ENCODE measurements at regions not wholly inside any gene's neighbourhood (a gene's known extent, or its start where the extent isn't known, plus 50 kb on each side); places are given as distances from the start of the nearest gene placed in this dataset.

GRCh38 chr14:83814896-83815295 is 1715.0 kb upstream of the FLRT2 start:
- no peaks in the 10 kb centered on the region for H3K9me1 ChIP-seq (replicated peaks; ENCODE audit: control insufficient read depth, extremely low read depth, insufficient read depth, low read length)
- H3K27ac ChIP-seq (ENCODE audit: insufficient read depth, low read depth, low read length), result no peak overlapping the region
- peak; percentile 6 for DNase-seq (ENCODE audit: low read depth, low spot score)
- BruUV-seq (replicated peaks), result no TSS peak
- CTCF ChIA-PET, result interaction anchor here (1.0 kb wide), 1 partner anchor 514 kb away, joined by 3 read pairs; no protein-coding TSS in a partner anchor
- H3K27me3 ChIP-seq (ENCODE audit: control insufficient read depth in 2 of 2, insufficient read depth in 2 of 2, low read length in 2 of 2), result no peaks in the 10 kb centered on the region
- no peaks in the 10 kb centered on the region for H3K9me3 ChIP-seq (replicated peaks; ENCODE audit: control insufficient read depth, insufficient read depth, low read length)
- no peak overlapping the region for H3K9ac ChIP-seq (replicated peaks; ENCODE audit: extremely low read depth, insufficient read depth, low read length)
- POLR2A ChIA-PET, result no interaction called here
- no peaks in the 10 kb centered on the region for H3K79me2 ChIP-seq (ENCODE audit: control insufficient read depth, insufficient read depth, low read length)
- no peaks in the 10 kb centered on the region for H3K36me3 ChIP-seq (ENCODE audit: control insufficient read depth in 2 of 2, extremely low read depth in 1 of 2, insufficient read depth in 2 of 2, low read length in 2 of 2)
- dilution Hi-C loops (cut with MboI; ENCODE audit: extremely low pct_ligation_motif_present, low sequenced_read_pairs) (no loop called here), intact Hi-C loops (cut with micrococcal nuclease) (loop anchor here (5.0 to 10.0 kb wide), 3 partner anchors 160 to 1600 kb away; no protein-coding TSS in a partner anchor)
- TF ChIP-seq FOS (IDR thresholded peaks at IDR 0.05; ENCODE audit: borderline replicate concordance, insufficient read depth, low read length), result peak; percentile 28
- no peak for TF ChIP-seq GATA2 (IDR thresholded peaks at IDR 0.05; ENCODE audit: insufficient read depth, insufficient read length, low read depth, low read length)
- no peaks in the 10 kb centered on the region for H4K20me1 ChIP-seq (replicated peaks; ENCODE audit: control insufficient read depth, extremely low read depth, insufficient read depth, low read length)
- H3K4me1 ChIP-seq (ENCODE audit: control insufficient read depth, extremely low read depth, insufficient read depth, low read length), result peaks cover 21% of the 10 kb centered on the region
- H3K4me2 ChIP-seq (ENCODE audit: insufficient read depth, low read length), result no peak overlapping the region
- no peak overlapping the region for H3K4me3 ChIP-seq (replicated peaks in 1 of 3; ENCODE audit: insufficient read depth in 1 of 3, low read depth in 1 of 3, low read length in 3 of 3)
- FAIRE-seq, result no peak
- H2AFZ ChIP-seq (ENCODE audit: low read depth, low read length), result no peak overlapping the region

GRCh38 chr14:83816761-83817160 is 1713.2 kb upstream of the FLRT2 start:
- Histone ChIP-seq H3K27me3 (ENCODE audit: control insufficient read depth in 2 of 2, insufficient read depth in 2 of 2, low read length in 2 of 2) (no peaks in the 10 kb centered on the region), H3K4me1 (ENCODE audit: control insufficient read depth, extremely low read depth, insufficient read depth, low read length) (peaks cover 21% of the 10 kb centered on the region), H3K9me3 (replicated peaks; ENCODE audit: control insufficient read depth, insufficient read depth, low read length) (no peaks in the 10 kb centered on the region), H3K4me2 (ENCODE audit: insufficient read depth, low read length) (peak overlapping the region; percentile 88), H3K9ac (replicated peaks; ENCODE audit: extremely low read depth, insufficient read depth, low read length) (no peak overlapping the region), H4K20me1 (replicated peaks; ENCODE audit: control insufficient read depth, extremely low read depth, insufficient read depth, low read length) (no peaks in the 10 kb centered on the region), H3K36me3 (ENCODE audit: control insufficient read depth in 2 of 2, extremely low read depth in 1 of 2, insufficient read depth in 2 of 2, low read length in 2 of 2) (no peaks in the 10 kb centered on the region), H3K4me3 (replicated peaks in 1 of 3; ENCODE audit: insufficient read depth in 1 of 3, low read depth in 1 of 3, low read length in 3 of 3) (peak overlapping the region in 1 of 3 experiments; percentile 35), H2AFZ (ENCODE audit: low read depth, low read length) (no peak overlapping the region), H3K27ac (ENCODE audit: insufficient read depth, low read depth, low read length) (peak overlapping the region; percentile 37), H3K9me1 (replicated peaks; ENCODE audit: control insufficient read depth, extremely low read depth, insufficient read depth, low read length) (no peaks in the 10 kb centered on the region), H3K79me2 (ENCODE audit: control insufficient read depth, insufficient read depth, low read length) (no peaks in the 10 kb centered on the region)
- TF ChIP-seq MYC (IDR thresholded peaks at IDR 0.05; ENCODE audit: low read depth, low read length) (no peak), CTCF (IDR thresholded peaks at IDR 0.05; ENCODE audit: extremely low read depth in 1 of 2, insufficient read depth in 1 of 2, low read depth in 1 of 2, low read length in 2 of 2) (no peak), POLR2AphosphoS5 (IDR thresholded peaks at IDR 0.05; ENCODE audit: insufficient read depth, low read depth, low read length) (peak; percentile 87), EZH2 (IDR thresholded peaks at IDR 0.05; ENCODE audit: borderline replicate concordance, low read depth, low read length, severe bottlenecking) (no peak), FOS (IDR thresholded peaks at IDR 0.05; ENCODE audit: borderline replicate concordance, insufficient read depth, low read length) (peak; percentile 32), GATA2 (IDR thresholded peaks at IDR 0.05; ENCODE audit: insufficient read depth, insufficient read length, low read depth, low read length) (peak; percentile 95), JUN (IDR thresholded peaks at IDR 0.05; ENCODE audit: borderline replicate concordance, insufficient read depth, insufficient read length, low read depth) (peak; percentile 26), POLR2A (IDR thresholded peaks at IDR 0.05; ENCODE audit: low read depth, low read length) (peak; percentile 57), MAX (IDR thresholded peaks at IDR 0.05; ENCODE audit: insufficient read depth, insufficient read length) (no peak)
- CTCF ChIA-PET, result interaction anchor here (0.6 to 1.0 kb wide), 2 partner anchors 11 to 1559 kb away, joined by 3 read pairs; no protein-coding TSS in a partner anchor
- POLR2A ChIA-PET, result no interaction called here
- FAIRE-seq, result peak; percentile 71
- DNase-seq (ENCODE audit: low read depth, low spot score), result peak; percentile 87
- intact Hi-C loops (cut with micrococcal nuclease) (loop anchor here (1.0 to 10.0 kb wide), 5 partner anchors 158 to 1712 kb away; no protein-coding TSS in a partner anchor), dilution Hi-C loops (cut with MboI; ENCODE audit: extremely low pct_ligation_motif_present, low sequenced_read_pairs) (no loop called here)
- no TSS peak for BruUV-seq (replicated peaks)
